ENCODE measurements at regions not wholly inside any gene's neighbourhood (a gene's known extent, or its start where the extent isn't known, plus 50 kb on each side); places are given as distances from the start of the nearest gene placed in this dataset.

DNA sequence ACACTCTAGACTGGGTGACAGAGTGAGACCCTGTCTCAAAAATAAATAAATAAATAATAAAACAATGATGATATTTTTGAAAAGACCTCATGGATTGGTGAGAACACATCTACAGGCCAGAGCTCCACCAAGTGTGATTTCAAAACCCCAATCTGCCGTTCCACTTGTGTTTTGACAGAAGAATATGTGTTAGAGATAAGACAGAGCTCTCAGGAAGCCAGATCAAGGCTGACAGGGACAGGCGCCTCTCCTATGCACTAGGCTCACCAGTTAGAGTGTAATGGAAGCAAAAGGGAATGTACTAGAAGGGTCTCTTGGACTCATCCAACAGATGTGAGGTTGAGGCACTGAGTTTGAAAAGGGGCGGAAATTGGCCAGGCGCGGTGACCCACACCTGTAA lies 110.7 kb upstream of the ERRFI1 start:
- no peak overlapping the region for H3K4me3 ChIP-seq
- TF ChIP-seq, protein P1, sequence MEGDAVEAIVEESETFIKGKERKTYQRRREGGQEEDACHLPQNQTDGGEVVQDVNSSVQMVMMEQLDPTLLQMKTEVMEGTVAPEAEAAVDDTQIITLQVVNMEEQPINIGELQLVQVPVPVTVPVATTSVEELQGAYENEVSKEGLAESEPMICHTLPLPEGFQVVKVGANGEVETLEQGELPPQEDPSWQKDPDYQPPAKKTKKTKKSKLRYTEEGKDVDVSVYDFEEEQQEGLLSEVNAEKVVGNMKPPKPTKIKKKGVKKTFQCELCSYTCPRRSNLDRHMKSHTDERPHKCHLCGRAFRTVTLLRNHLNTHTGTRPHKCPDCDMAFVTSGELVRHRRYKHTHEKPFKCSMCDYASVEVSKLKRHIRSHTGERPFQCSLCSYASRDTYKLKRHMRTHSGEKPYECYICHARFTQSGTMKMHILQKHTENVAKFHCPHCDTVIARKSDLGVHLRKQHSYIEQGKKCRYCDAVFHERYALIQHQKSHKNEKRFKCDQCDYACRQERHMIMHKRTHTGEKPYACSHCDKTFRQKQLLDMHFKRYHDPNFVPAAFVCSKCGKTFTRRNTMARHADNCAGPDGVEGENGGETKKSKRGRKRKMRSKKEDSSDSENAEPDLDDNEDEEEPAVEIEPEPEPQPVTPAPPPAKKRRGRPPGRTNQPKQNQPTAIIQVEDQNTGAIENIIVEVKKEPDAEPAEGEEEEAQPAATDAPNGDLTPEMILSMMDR (IDR thresholded peaks at IDR 0.05), result no peak
- H3K9me3 ChIP-seq, result no peaks in the 10 kb centered on the region
- WGBS, 2 donors, result 88 to 89% methylated on average over 5 of the region's 5 CpGs
- H3K27ac ChIP-seq, result peak overlapping the region in 1 of 4 donors; percentile 36
- H3K36me3 ChIP-seq, result no peaks in the 10 kb centered on the region
- intact Hi-C loops (cut with DNase I), result no loop called here
- no peaks in the 10 kb centered on the region for H3K27me3 ChIP-seq
- FAIRE-seq (no peak), ATAC-seq (no peak), DNase-seq (no peak)
- peaks cover 0 to 13% (median 10%) of the 10 kb centered on the region in 3 donors for H3K4me1 ChIP-seq

DNA sequence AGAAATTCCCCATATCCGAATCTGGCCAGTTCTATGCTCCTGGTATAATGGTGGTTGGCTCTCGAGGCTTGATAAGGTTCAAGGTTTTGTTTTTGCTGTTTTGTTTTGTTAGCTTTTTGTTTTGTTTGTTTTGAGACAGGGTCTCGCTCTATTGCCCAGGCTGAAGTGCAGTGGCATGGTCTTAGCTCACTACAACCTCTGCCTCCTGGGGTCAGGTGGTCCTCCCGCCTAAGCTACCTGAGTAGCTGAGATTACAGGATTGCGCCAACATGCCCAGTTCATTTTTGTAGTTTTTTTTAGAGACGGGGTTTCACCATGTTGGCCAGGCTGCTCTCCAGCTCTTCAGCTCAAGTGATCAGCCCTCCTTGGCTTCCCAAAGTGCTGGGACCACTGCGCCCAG lies 109.1 kb upstream of the ERRFI1 start:
- WGBS, 2 donors, result 81 to 87% methylated on average over 7 of the region's 7 CpGs
- FAIRE-seq (no peak), ATAC-seq (no peak), DNase-seq (no peak)
- H3K4me1 ChIP-seq, result peaks cover 0 to 13% (median 10%) of the 10 kb centered on the region in 3 donors
- no peaks in the 10 kb centered on the region for H3K27me3 ChIP-seq
- no peaks in the 10 kb centered on the region for H3K9me3 ChIP-seq
- TF ChIP-seq, protein P1 (IDR thresholded peaks at IDR 0.05), result no peak
- H3K36me3 ChIP-seq, result no peaks in the 10 kb centered on the region
- no peak overlapping the region for H3K27ac ChIP-seq
- no peak overlapping the region for H3K4me3 ChIP-seq
- intact Hi-C loops (cut with DNase I), result no loop called here

DNA sequence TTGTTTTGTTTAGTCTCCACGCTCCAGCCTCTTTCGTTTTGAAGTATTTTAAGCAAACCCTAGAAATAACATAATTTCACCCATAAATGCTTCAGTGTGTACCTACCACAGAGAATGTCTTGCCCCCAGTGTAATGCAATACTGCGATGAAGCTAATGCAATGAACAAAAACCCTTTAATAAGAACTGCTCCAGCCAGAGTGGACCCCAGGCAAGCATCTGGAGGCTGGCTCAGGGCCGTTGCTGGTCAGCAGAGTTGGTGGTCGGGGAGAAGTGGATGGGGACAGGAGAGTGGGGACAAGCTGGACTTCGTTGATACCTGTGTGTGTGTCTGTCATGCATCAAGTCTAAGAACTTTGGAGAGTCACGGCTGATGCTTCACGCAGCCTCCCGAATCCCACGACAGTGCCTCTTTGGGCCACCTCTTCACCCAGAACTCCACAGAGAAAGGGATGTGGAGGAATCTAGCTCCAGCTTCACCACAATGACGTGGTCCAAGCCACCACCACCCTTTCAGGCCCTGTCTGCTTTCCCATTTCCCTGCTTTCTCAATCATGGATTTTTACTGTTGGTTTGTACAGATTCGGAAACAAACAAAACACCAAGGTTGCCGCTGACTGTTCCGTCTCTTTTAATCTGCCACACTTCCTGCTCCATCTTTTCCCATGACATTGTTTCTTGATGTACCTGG lies 108.6 kb upstream of the ERRFI1 start:
- intact Hi-C loops (cut with DNase I), result no loop called here
- Histone ChIP-seq H3K4me1 (peaks cover 0 to 13% (median 10%) of the 10 kb centered on the region in 3 donors), H3K9me3 (no peaks in the 10 kb centered on the region), H3K27me3 (no peaks in the 10 kb centered on the region), H3K36me3 (no peaks in the 10 kb centered on the region), H3K4me3 (no peak overlapping the region), H3K27ac (no peak overlapping the region)
- no peak for ATAC-seq
- FAIRE-seq, result no peak
- WGBS, 2 donors, result 92 to 94% methylated on average over 14 of the region's 14 CpGs
- TF ChIP-seq, protein P1 (IDR thresholded peaks at IDR 0.05), result no peak
- DNase-seq, result no peak

- TF ChIP-seq, protein P1 (IDR thresholded peaks at IDR 0.05), result no peak
- Histone ChIP-seq H3K9me3 (no peaks in the 10 kb centered on the region), H3K36me3 (no peaks in the 10 kb centered on the region), H3K4me3 (no peak overlapping the region), H3K27me3 (no peaks in the 10 kb centered on the region), H3K27ac (peak overlapping the region in 1 of 4 donors; percentile 20), H3K4me1 (peaks cover 0 to 13% (median 10%) of the 10 kb centered on the region in 3 donors)
- FAIRE-seq (peak; percentile 80), DNase-seq (peak in 3 of 6 donors; percentile 32 to 45 (median 42)), ATAC-seq (peak; percentile 61 to 84 (median 72))
- intact Hi-C loops (cut with DNase I), result no loop called here
- WGBS, 2 donors, result 34 to 36% methylated on average over 4 of the region's 4 CpGs
Observed at GRCh38 chr1:8133657-8134430, 107.7 kb upstream of the ERRFI1 start.

DNA sequence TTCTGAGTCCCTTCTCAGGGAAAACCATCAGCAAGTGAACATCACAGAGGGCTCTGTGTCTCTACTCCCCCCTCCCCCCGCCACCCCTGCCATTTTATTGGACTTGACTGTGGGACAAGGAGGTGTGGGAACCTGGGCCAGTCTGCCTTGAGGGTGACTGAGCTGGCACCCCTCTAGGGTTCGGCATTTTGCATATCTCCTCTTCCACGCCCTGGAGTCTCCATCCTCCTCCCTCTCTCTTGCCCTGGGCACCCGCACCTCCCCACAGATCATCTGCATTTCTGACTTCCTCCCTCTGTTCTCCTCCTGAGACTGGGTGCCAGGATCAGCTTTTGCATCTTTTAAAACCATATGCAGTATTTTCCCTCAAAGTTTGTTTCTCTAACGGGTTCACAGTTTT lies 107.1 kb upstream of the ERRFI1 start:
- Histone ChIP-seq H3K4me1 (peaks cover 0 to 13% (median 10%) of the 10 kb centered on the region in 3 donors), H3K9me3 (no peaks in the 10 kb centered on the region), H3K4me3 (no peak overlapping the region), H3K27me3 (no peaks in the 10 kb centered on the region), H3K27ac (no peak overlapping the region), H3K36me3 (no peaks in the 10 kb centered on the region)
- 52 to 77% methylated on average over 5 of the region's 5 CpGs for WGBS, 2 donors
- FAIRE-seq, result no peak
- DNase-seq, result no peak
- intact Hi-C loops (cut with DNase I), result no loop called here
- TF ChIP-seq, protein P1 (IDR thresholded peaks at IDR 0.05), result no peak
- no peak for ATAC-seq

Measured in pancreas (tissue), 10 donors.